ENCODE measurements at regions not wholly inside any gene's neighbourhood (a gene's known extent, or its start where the extent isn't known, plus 50 kb on each side); places are given as distances from the start of the nearest gene placed in this dataset.
"Not testable (repeated sequence)": the region's sequence is repeated elsewhere in the genome, so short reads cannot be mapped to it uniquely, and the experiment has no call there.

DNA sequence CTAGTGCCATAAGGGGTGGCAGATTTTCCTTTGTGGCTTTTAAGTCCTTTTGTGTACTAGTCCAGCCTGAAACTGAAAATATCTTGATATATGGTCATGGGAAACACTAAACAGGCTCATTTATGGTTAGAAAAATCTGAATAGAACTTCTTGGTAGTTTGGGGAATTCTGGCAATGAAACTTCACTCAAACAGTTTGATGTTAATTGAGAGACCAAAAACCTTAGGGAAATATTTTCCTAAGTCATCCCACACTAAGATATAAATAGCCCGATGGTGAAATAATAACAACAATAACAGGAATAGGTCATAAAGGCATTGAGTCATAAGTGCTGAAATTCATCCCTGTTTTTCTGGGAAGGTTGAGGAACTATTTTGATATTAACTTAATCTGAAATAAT lies 146.2 kb upstream of the SMLR1 start:
- Mint-ChIP-seq H3K27ac (no peak overlapping the region), H3K27me3 (ENCODE audit: low read depth) (peaks cover 5% of the 10 kb centered on the region), H3K36me3 (ENCODE audit: low read depth) (peaks cover 18% of the 10 kb centered on the region), H3K9me3 (peaks cover 15% of the 10 kb centered on the region), H3K4me3 (ENCODE audit: low read depth) (no peak overlapping the region), H3K4me1 (ENCODE audit: low read depth) (peaks cover 16% of the 10 kb centered on the region)
- intact Hi-C loops (cut with micrococcal nuclease), result no loop called here
- no peak for DNase-seq (ENCODE audit: low spot score)

DNA sequence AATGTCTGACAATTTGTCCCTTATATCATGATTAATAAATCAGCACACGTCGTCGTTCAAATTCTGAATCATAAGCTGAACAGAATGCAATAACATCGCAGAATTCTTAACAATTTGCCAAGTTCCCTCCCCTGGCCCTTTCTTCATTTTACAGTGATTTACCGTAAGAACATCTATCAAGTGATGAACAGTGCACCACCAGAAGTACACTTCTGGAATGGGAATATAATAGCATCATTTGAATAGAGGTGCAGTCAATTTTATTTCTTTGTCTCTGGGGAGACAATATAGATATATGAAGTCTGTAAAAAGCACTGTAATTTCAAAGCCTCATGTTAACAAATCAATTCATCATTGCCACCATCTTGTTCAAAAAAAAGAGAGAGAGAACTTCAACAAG lies 145.1 kb upstream of the SMLR1 start:
- Mint-ChIP-seq H3K9me3 (peaks cover 15% of the 10 kb centered on the region), H3K36me3 (ENCODE audit: low read depth) (peaks cover 18% of the 10 kb centered on the region), H3K4me1 (ENCODE audit: low read depth) (peaks cover 6% of the 10 kb centered on the region), H3K4me3 (ENCODE audit: low read depth) (no peak overlapping the region), H3K27ac (no peak overlapping the region), H3K27me3 (ENCODE audit: low read depth) (peaks cover 5% of the 10 kb centered on the region)
- intact Hi-C loops (cut with micrococcal nuclease), result no loop called here
- DNase-seq (ENCODE audit: low spot score), result no peak

DNA sequence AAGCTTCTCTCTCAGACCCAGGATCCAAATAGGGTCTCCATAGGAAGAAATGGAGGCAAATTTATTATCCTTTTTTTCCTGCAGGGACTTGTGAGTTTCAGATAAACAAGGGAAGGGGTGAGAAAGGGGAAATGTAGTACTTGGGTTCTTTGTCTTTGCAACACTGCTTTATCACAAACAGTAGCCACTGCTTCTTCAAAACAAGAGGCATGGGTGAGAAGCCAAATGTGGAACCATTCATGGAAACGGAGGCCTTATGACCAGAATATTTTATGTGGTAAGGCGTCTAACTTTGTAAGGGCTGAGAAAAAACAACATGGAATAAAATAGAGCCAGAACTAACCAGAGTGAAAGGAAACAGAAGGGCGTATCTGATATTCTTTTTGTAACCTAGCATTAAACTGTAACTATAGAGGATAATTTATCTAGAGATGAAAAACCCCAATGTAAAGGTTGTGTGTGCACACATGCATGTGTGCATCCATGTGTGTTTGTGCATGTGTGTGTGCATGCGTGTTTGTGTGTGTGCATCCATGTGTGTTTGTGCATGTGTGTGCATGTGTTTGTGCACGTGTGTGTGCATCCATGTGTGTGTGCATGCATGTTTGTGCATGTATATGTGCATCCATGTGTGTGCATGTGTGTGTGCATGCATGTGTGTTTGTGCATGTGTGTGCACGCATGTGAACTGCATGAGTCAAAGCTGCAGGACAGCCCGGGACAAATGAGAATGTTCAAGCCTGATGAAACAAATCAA lies 143.3 kb upstream of the SMLR1 start:
- DNase-seq (ENCODE audit: low spot score), result no peak
- H3K27me3 Mint-ChIP-seq (ENCODE audit: low read depth), result peaks cover 5% of the 10 kb centered on the region
- H3K27ac Mint-ChIP-seq, result no peak overlapping the region
- intact Hi-C loops (cut with micrococcal nuclease), result no loop called here
- H3K36me3 Mint-ChIP-seq (ENCODE audit: low read depth), result peaks cover 8% of the 10 kb centered on the region
- H3K9me3 Mint-ChIP-seq, result peaks cover 3% of the 10 kb centered on the region
- peaks cover 2% of the 10 kb centered on the region for H3K4me1 Mint-ChIP-seq (ENCODE audit: low read depth)
- no peak overlapping the region for H3K4me3 Mint-ChIP-seq (ENCODE audit: low read depth)

DNA sequence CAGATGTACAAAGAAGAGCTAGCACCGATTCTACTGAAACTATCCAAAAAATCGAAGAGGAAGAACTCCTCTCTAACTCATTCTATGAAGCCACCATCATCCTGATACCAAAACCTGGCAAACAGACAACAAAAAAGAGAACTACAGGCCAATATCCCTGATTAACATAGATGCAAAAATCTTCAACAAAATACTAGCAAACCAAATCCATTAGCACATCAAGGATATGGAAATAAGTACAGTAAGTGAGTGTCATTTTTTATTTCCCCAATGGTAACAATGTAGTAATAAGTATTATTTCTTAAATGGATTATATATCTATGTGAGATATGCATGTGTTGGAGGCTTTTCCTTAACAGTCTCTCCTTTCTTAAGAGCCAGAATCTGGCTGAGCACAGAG lies 134.5 kb upstream of the SMLR1 start:
- Mint-ChIP-seq H3K9me3 (peaks cover 18% of the 10 kb centered on the region), H3K4me3 (ENCODE audit: low read depth) (no peak overlapping the region), H3K27ac (no peak overlapping the region), H3K36me3 (ENCODE audit: low read depth) (peaks cover 14% of the 10 kb centered on the region), H3K27me3 (ENCODE audit: low read depth) (no peaks in the 10 kb centered on the region), H3K4me1 (ENCODE audit: low read depth) (peaks cover 14% of the 10 kb centered on the region)
- DNase-seq (ENCODE audit: low spot score), result no peak
- intact Hi-C loops (cut with micrococcal nuclease), result loop anchor here (10.0 kb wide), 1 partner anchor 118 kb away; no protein-coding TSS in a partner anchor

DNA sequence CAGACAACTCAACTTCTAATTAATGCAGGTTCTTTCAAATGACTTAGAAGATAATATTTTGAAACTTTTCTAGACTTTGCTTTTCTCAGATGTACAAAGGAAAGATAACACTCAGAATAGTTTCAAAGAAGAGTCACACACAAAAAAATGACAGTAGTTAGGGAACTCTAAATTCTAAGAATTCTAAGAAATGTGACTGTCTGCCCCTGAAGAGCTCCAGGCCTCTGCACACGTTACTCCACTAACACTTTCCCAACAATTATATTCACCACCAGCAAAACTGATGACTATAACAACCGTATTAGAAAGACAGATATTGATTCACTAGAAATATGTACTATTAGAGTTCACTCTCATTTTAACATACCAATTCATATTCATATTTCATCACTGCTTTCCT lies 133.3 kb upstream of the SMLR1 start:
- Mint-ChIP-seq H3K4me1 (ENCODE audit: low read depth) (peaks cover 16% of the 10 kb centered on the region), H3K27ac (no peak overlapping the region), H3K36me3 (ENCODE audit: low read depth) (peaks cover 14% of the 10 kb centered on the region), H3K27me3 (ENCODE audit: low read depth) (no peaks in the 10 kb centered on the region), H3K9me3 (peaks cover 18% of the 10 kb centered on the region), H3K4me3 (ENCODE audit: low read depth) (no peak overlapping the region)
- intact Hi-C loops (cut with micrococcal nuclease), result loop anchor here (10.0 kb wide), 1 partner anchor 119 kb away; no protein-coding TSS in a partner anchor
- no peak for DNase-seq (ENCODE audit: low spot score)

DNA sequence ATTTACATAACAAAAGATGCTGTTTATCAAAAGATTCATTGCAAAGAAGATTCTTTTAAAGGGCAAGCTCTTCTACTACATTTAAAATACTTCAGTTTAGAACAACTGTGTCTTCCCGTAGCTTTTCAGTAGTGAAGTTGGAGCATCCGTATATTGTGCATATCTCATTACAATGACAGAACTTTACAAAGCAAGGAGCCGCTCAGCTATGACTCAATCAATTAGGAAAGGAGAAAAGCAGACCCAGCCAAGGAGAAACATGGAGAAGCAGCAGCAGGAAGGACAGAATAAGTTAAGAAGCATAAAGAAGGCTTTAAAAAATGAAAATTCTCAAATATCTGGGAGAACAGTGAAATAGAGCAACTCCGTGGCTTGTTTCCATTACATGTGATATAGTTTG lies 132.6 kb upstream of the SMLR1 start:
- intact Hi-C loops (cut with micrococcal nuclease), result loop anchor here (5.0 to 10.0 kb wide), 3 partner anchors 72 to 182 kb away; no protein-coding TSS in a partner anchor
- peaks cover 14% of the 10 kb centered on the region for H3K36me3 Mint-ChIP-seq (ENCODE audit: low read depth)
- H3K9me3 Mint-ChIP-seq, result peaks cover 18% of the 10 kb centered on the region
- H3K4me3 Mint-ChIP-seq (ENCODE audit: low read depth), result no peak overlapping the region
- no peak for DNase-seq (ENCODE audit: low spot score)
- H3K27ac Mint-ChIP-seq, result no peak overlapping the region
- H3K27me3 Mint-ChIP-seq (ENCODE audit: low read depth), result no peaks in the 10 kb centered on the region
- H3K4me1 Mint-ChIP-seq (ENCODE audit: low read depth), result peaks cover 16% of the 10 kb centered on the region

DNA sequence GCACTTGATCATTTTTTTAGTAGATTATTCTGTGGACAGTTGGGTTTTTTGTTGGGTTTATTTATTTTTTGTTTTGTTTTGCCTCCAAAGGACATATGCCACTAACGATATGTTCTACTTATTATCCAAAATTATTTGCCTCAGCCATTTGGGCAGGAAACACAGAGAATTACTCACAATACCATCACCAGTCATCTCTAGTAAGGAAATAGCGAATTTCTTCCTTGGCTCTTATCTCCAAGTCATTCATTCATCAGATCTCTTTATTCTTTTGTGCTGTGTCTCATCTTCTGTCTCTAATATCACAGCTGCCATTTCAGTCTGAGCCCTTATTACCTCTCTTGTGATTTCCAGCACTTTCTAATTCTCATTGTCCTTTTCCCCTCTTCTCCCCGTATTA lies 130.4 kb upstream of the SMLR1 start:
- Mint-ChIP-seq H3K9me3 (peaks cover 18% of the 10 kb centered on the region), H3K36me3 (ENCODE audit: low read depth) (peaks cover 14% of the 10 kb centered on the region), H3K4me3 (ENCODE audit: low read depth) (no peak overlapping the region), H3K27me3 (ENCODE audit: low read depth) (no peaks in the 10 kb centered on the region), H3K27ac (peak overlapping the region; percentile 12), H3K4me1 (ENCODE audit: low read depth) (peaks cover 16% of the 10 kb centered on the region)
- DNase-seq (ENCODE audit: low spot score), result no peak
- intact Hi-C loops (cut with micrococcal nuclease), result loop anchor here (5.0 to 10.0 kb wide), 3 partner anchors 75 to 185 kb away; no protein-coding TSS in a partner anchor

DNA sequence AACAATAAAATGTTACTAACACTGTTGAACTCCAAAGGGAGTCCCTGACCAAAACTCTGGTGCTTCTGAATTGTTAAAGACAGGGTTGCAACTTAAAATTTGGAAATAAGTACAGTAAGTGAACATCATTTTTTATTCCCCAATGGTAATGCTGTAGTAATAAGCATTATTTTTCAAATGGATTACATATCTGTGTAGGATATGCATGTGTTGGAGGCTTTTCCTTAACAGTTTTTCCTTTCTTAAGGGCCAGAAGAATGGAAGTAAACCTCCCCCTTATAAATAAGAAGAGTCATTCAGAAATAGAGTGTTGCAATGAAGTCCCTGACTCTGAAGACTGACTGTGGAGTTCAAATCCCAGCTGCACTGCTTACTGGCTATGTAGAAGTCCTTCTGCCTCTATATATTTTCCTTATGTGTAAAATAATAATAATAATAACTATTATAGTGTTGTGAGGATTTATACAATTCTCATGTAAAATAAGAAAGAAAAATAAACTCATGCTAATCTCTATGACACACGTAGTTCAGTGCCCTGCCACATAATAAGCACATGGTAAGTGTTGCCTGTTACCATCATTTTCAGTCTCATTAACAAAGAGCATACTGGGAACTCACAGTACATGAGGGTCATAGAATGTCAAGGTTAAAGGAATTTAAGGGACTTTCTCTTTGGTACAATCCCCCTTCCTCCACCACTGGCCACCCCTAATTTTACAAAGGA lies 129.8 kb upstream of the SMLR1 start:
- H3K4me3 Mint-ChIP-seq (ENCODE audit: low read depth), result no peak overlapping the region

DNA sequence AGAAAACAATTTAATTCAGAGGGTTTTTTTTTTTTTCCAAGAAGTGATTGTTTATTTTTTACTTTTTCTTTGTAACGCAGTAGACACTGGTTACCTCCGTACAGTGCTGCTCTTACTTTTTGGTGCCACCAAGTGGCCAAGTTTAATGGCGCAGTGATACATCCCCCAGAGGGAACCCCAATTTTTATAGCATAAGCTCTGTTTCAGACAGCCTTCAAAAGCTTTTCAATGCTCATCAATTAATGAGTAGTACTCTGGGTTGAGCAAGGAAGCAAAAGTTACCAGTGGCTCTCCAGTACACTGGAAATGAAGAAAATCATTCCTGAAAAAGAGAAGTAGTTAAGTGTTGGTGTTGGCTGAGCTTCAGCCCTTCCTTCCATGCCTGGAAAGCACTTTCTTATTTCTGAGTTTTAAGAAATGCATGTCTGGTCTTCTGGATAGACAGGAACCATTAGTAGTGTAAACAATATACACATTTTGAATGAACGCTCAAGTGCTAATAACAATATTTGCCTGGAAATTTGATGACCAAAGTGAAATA lies 129.1 kb upstream of the SMLR1 start:
- H3K4me1 Mint-ChIP-seq (ENCODE audit: low read depth), result peaks cover 18% of the 10 kb centered on the region
- DNase-seq (ENCODE audit: low spot score), result peak; percentile 51
- intact Hi-C loops (cut with micrococcal nuclease), result loop anchor here (1.0 to 10.0 kb wide), 5 partner anchors 76 to 376 kb away; no protein-coding TSS in a partner anchor
- H3K27ac Mint-ChIP-seq, result peak overlapping the region; percentile 29
- H3K9me3 Mint-ChIP-seq, result peaks cover 17% of the 10 kb centered on the region
- no peaks in the 10 kb centered on the region for H3K27me3 Mint-ChIP-seq (ENCODE audit: low read depth)
- H3K36me3 Mint-ChIP-seq (ENCODE audit: low read depth), result peaks cover 14% of the 10 kb centered on the region
- no peak overlapping the region for H3K4me3 Mint-ChIP-seq (ENCODE audit: low read depth)

More for the DNA sequence above, 129.8 kb upstream of the SMLR1 start:
- Mint-ChIP-seq H3K4me1 (ENCODE audit: low read depth) (peaks cover 18% of the 10 kb centered on the region), H3K36me3 (ENCODE audit: low read depth) (peaks cover 14% of the 10 kb centered on the region), H3K27me3 (ENCODE audit: low read depth) (no peaks in the 10 kb centered on the region), H3K27ac (peak overlapping the region; percentile 29), H3K9me3 (peaks cover 14% of the 10 kb centered on the region)
- intact Hi-C loops (cut with micrococcal nuclease), result loop anchor here (5.0 to 10.0 kb wide), 3 partner anchors 75 to 185 kb away; no protein-coding TSS in a partner anchor
- no peak for DNase-seq (ENCODE audit: low spot score)

DNA sequence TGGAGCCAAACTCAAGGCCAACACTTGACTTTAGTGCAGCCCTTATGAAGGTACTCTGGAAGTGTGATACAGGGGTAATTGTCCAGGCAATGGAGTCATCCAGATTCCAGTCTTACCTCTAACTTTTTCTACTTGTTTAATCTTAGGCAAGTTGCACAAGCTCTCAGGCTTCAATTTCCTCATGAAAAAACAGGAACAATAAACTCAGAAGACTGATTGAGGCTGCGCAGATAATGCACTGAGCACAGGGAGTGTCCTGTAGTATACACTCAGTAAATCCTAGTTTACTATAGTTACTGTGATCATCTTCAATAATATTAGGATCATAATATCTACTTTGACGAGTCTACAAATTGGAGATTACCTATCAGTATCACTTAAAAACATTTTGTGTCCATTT lies 127.5 kb upstream of the SMLR1 start:
- DNase-seq (ENCODE audit: low spot score), result no peak
- peaks cover 14% of the 10 kb centered on the region for H3K36me3 Mint-ChIP-seq (ENCODE audit: low read depth)
- peaks cover 2% of the 10 kb centered on the region for H3K27me3 Mint-ChIP-seq (ENCODE audit: low read depth)
- intact Hi-C loops (cut with micrococcal nuclease), result loop anchor here (5.0 to 10.0 kb wide), 3 partner anchors 77 to 187 kb away; no protein-coding TSS in a partner anchor
- no peak overlapping the region for H3K27ac Mint-ChIP-seq
- peaks cover 22% of the 10 kb centered on the region for H3K9me3 Mint-ChIP-seq
- H3K4me1 Mint-ChIP-seq (ENCODE audit: low read depth), result peaks cover 14% of the 10 kb centered on the region
- no peak overlapping the region for H3K4me3 Mint-ChIP-seq (ENCODE audit: low read depth)

DNA sequence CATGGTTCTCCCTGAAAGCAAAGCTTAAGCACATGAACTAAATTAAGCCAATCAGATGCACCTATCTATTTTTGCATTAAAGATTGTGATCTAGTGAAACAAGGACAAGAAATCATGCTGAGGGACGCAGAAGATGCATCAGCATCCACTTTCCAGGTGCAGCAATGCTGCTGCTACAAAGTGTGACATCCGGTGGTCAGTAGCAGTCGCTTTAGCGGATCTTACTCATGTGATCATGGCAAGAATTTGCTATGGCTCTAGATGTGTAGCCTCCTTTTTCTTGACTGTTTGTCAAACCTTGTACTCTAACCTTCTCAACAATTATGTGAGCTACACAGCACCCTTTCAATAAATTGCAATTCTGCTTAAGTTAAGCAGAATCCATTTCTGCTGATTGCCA lies 126.8 kb upstream of the SMLR1 start:
- no peak overlapping the region for H3K27ac Mint-ChIP-seq
- H3K4me1 Mint-ChIP-seq (ENCODE audit: low read depth), result peaks cover 14% of the 10 kb centered on the region
- H3K27me3 Mint-ChIP-seq (ENCODE audit: low read depth), result peaks cover 2% of the 10 kb centered on the region
- intact Hi-C loops (cut with micrococcal nuclease), result no loop called here
- no peak for DNase-seq (ENCODE audit: low spot score)
- H3K36me3 Mint-ChIP-seq (ENCODE audit: low read depth), result peaks cover 11% of the 10 kb centered on the region
- no peak overlapping the region for H3K4me3 Mint-ChIP-seq (ENCODE audit: low read depth)
- H3K9me3 Mint-ChIP-seq, result peaks cover 19% of the 10 kb centered on the region

DNA sequence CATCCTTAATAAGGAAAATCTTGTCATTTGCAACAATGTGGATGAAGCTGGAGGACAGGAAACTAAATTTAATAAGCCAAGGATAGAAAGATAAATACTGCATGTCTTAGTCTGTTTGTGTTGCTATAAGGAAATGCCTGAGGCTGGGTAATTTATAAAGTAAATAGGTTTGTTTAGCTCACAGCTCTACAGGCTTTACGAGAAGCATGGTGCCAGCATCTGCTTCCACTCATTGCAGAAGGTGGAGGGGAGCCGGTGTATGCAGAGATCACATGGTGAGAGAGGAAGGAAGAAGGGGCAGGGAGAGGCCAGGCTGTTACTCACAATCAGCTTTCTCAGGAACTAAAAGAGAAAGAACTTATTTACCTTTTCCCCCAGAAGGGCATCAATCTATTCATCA lies 118.9 kb upstream of the SMLR1 start:
- Mint-ChIP-seq H3K36me3 (ENCODE audit: low read depth) (peaks cover 4% of the 10 kb centered on the region), H3K4me1 (ENCODE audit: low read depth) (peaks cover 11% of the 10 kb centered on the region), H3K27ac (no peak overlapping the region), H3K4me3 (ENCODE audit: low read depth) (no peak overlapping the region), H3K9me3 (peaks cover 20% of the 10 kb centered on the region), H3K27me3 (ENCODE audit: low read depth) (peaks cover 2% of the 10 kb centered on the region)
- no peak for DNase-seq (ENCODE audit: low spot score)
- intact Hi-C loops (cut with micrococcal nuclease), result no loop called here

DNA sequence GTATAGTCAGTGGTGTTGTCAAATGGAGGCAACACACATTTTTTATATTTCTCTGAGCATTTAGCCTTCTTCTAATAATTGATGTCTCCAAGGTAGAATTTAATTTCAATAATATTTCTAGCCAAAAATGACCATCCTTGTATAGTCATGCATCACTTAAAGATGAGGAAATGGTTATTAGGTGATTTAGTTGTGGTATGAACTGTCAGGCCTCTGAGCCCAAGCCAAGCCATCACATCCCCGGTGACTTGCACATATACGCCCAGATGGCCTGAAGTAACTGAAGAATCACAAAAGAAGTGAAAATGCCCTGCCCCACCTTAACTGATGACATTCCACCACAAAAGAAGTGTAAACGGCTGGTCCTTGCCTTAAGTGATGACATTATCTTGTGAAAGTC lies 115.6 kb upstream of the SMLR1 start:
- peaks cover 11% of the 10 kb centered on the region for H3K4me1 Mint-ChIP-seq (ENCODE audit: low read depth)

More for the DNA sequence above, 115.6 kb upstream of the SMLR1 start:
- intact Hi-C loops (cut with micrococcal nuclease); DNase-seq (ENCODE audit: low spot score); H3K9me3 Mint-ChIP-seq; H3K4me3 Mint-ChIP-seq (ENCODE audit: low read depth); H3K27me3 Mint-ChIP-seq (ENCODE audit: low read depth); H3K27ac Mint-ChIP-seq; H3K36me3 Mint-ChIP-seq (ENCODE audit: low read depth): not testable (repeated sequence)

Measured in activated T-helper 2 cell treated with anti-CD3 and anti-CD28 coated beads, Interferon-gamma antibody, Interleukin-2, Interleukin-4, amounts not matched to agents 10 μg/mL and 5 μg/mL and 100 μg/mL, durations not matched to agents 14 hours and 24 hours and 36 hours (primary cell).